Liver (tissue), 8 donors: ENCODE measurements at regions not wholly inside any gene's neighbourhood (a gene's known extent, or its start where the extent isn't known, plus 50 kb on each side); places are given as distances from the start of the nearest gene placed in this dataset.

ENCODE experiments used
- DNase-seq: peaks from one replicate; pipeline ENCODE4 v3.0.0-alpha.2; 2017; ENCODE audit warnings: low spot score
- H3K27ac ChIP-seq, 2 donors: one replicate each; pipeline ENCODE4 v1.7.0; 2013; ENCODE audit warnings: inconsistent platforms in 2 of 2, low read length in 2 of 2, control low read depth in 1 of 2, low read depth in 1 of 2, mild to moderate bottlenecking in 1 of 2
- H3K27me3 ChIP-seq, 4 donors: one replicate each; pipeline versions ENCODE4 v1.6.1 to v1.7.0; 2013; ENCODE audit warnings: low read length in 3 of 4, inconsistent platforms in 1 of 4, mild to moderate bottlenecking in 1 of 4, moderate library complexity in 1 of 4; ENCODE audit not compliant: control insufficient read depth in 4 of 4, insufficient read depth in 4 of 4
- H3K36me3 ChIP-seq, 4 donors: one replicate each; pipeline versions ENCODE4 v1.6.1 to v1.7.0; 2013; ENCODE audit warnings: low read length in 3 of 4, mild to moderate bottlenecking in 3 of 4, low read depth in 1 of 4, moderate library complexity in 1 of 4; ENCODE audit not compliant: control insufficient read depth in 4 of 4, insufficient read depth in 3 of 4
- H3K4me1 ChIP-seq, 4 donors: one replicate each; pipeline versions ENCODE4 v1.6.1 to v1.7.0; 2013; ENCODE audit warnings: low read length in 3 of 4, mild to moderate bottlenecking in 3 of 4, moderate library complexity in 1 of 4; ENCODE audit not compliant: control insufficient read depth in 4 of 4, insufficient read depth in 4 of 4
- H3K4me3 ChIP-seq, 3 donors: one replicate each; pipeline versions ENCODE4 v1.6.1 to v1.7.0; 2013; ENCODE audit warnings: low read length in 3 of 3, control low read depth in 1 of 3, low read depth in 1 of 3, mild to moderate bottlenecking in 1 of 3
- H3K9ac ChIP-seq, 2 donors: one replicate each; pipeline ENCODE4 v1.7.0; 2013; ENCODE audit warnings: low read length in 2 of 2, mild to moderate bottlenecking in 2 of 2, moderate library complexity in 2 of 2, control low read depth in 1 of 2, low read depth in 1 of 2
- H3K9me3 ChIP-seq, 4 donors: one replicate each; pipeline versions ENCODE4 v1.6.1 to v1.7.0; 2013; ENCODE audit warnings: low read length in 3 of 4; ENCODE audit not compliant: control insufficient read depth in 4 of 4
- CTCF ChIP-seq: fragments of 150-350 bp; IDR thresholded peaks from 2 replicates; pipeline ENCODE4 v1.5.1; 2017; ENCODE audit warnings: improper control_type of control experiment, low read depth, low read length; ENCODE audit not compliant: missing input control
- FOXA2 ChIP-seq: IDR thresholded peaks from 2 replicates; pipeline ENCODE4 v1.6.1; 2016; ENCODE audit warnings: antibody characterized with exemption
- GABPA ChIP-seq, 2 donors: IDR thresholded peaks in 1 of 2; conservative IDR thresholded peaks in 1 of 2; 2 replicates each; pipeline ENCODE4 v1.6.1; 2016; ENCODE audit warnings: antibody characterized with exemption in 2 of 2, mild to moderate bottlenecking in 1 of 2, moderate library complexity in 1 of 2
- HNF4A ChIP-seq, 2 donors: conservative IDR thresholded peaks; 2 replicates each; pipeline ENCODE4 v1.6.1; 2016; ENCODE audit warnings: antibody characterized with exemption in 2 of 2, mild to moderate bottlenecking in 2 of 2
- HNF4G ChIP-seq: IDR thresholded peaks from 2 replicates; pipeline ENCODE4 v1.6.1; 2016; ENCODE audit warnings: antibody characterized with exemption
- JUND ChIP-seq, 2 donors: IDR thresholded peaks; 2 replicates each; pipeline ENCODE4 v1.6.1; 2016; ENCODE audit warnings: antibody characterized with exemption in 2 of 2
- NR2F2 ChIP-seq: IDR thresholded peaks from 2 replicates; pipeline ENCODE4 v1.6.1; 2016; ENCODE audit warnings: antibody characterized with exemption
- RAD21 ChIP-seq, 2 donors: IDR thresholded peaks; 2 replicates each; pipeline ENCODE4 v1.6.1; 2016; ENCODE audit warnings: antibody characterized with exemption in 2 of 2, mild to moderate bottlenecking in 2 of 2
- REST ChIP-seq: IDR thresholded peaks from 2 replicates; pipeline ENCODE4 v1.6.1; 2016; ENCODE audit warnings: antibody characterized with exemption, mild to moderate bottlenecking
- RXRA ChIP-seq, 2 donors: IDR thresholded peaks; 2 replicates each; pipeline ENCODE4 v1.6.1; 2017 to 2018; ENCODE audit warnings: antibody characterized with exemption in 2 of 2, mild to moderate bottlenecking in 1 of 2
- SP1 ChIP-seq: IDR thresholded peaks from 2 replicates; pipeline ENCODE4 v1.6.1; 2018; ENCODE audit warnings: antibody characterized with exemption, mild to moderate bottlenecking
- YY1 ChIP-seq: IDR thresholded peaks from 2 replicates; pipeline ENCODE4 v1.6.1; 2016; ENCODE audit warnings: antibody characterized with exemption, mild to moderate bottlenecking
- ZBTB33 ChIP-seq: IDR thresholded peaks from 2 replicates; pipeline ENCODE4 v1.6.1; 2016; ENCODE audit warnings: antibody characterized with exemption
- WGBS: extraction: QIAGEN DNeasy Blood & Tissue Kit; methylation state at CpG from one replicate; pipeline ENCODE4 v1.1.7; 2013; 5-methylcytosine and 5-hydroxymethylcytosine counted together
- donor health status: healthy.
- donor health status: healthy.
- donor health status: healthy.
- donor health status: healthy.
- donor health status: healthy.

GRCh38 chr2:57432528-57432927, 614.1 kb upstream of the VRK2 start:
- 31% methylated on average over 1 of the region's 1 CpG for WGBS
- DNase-seq: no peak
- no peaks in the 10 kb centered on the region for H3K27me3 ChIP-seq
- TF ChIP-seq RAD21 (IDR thresholded peaks at IDR 0.05) (no peak), FOXA2 (no peak), RXRA (IDR thresholded peaks at IDR 0.05) (no peak), CTCF (no peak), ZBTB33 (no peak), NR2F2 (no peak), GABPA (IDR thresholded peaks at IDR 0.05 in 1 of 2, conservative IDR thresholded peaks at IDR 0.05 in 1 of 2) (no peak), JUND (IDR thresholded peaks at IDR 0.05) (no peak), YY1 (no peak), REST (no peak), HNF4G (no peak), SP1 (no peak), HNF4A (conservative IDR thresholded peaks at IDR 0.05) (no peak)
- H3K4me1 ChIP-seq: no peaks in the 10 kb centered on the region
- no peaks in the 10 kb centered on the region for H3K9me3 ChIP-seq
- H3K27ac ChIP-seq: no peak overlapping the region
- H3K36me3 ChIP-seq: no peaks in the 10 kb centered on the region
- no peak overlapping the region for H3K4me3 ChIP-seq
- no peak overlapping the region for H3K9ac ChIP-seq

- Histone ChIP-seq H3K9me3 (no peaks in the 10 kb centered on the region), H3K36me3 (no peaks in the 10 kb centered on the region), H3K9ac (no peak overlapping the region), H3K4me1 (no peaks in the 10 kb centered on the region), H3K27me3 (no peaks in the 10 kb centered on the region), H3K27ac (no peak overlapping the region), H3K4me3 (no peak overlapping the region)
- DNase-seq: no peak
- TF ChIP-seq RAD21 (IDR thresholded peaks at IDR 0.05): no peak
- no peak for TF ChIP-seq REST
- WGBS: 69% methylated on average over 2 of the region's 2 CpGs
These were observed 612.2 kb upstream of the VRK2 start for GRCh38 chr2:57434441-57434840.
